ENCODE measurements at regions not wholly inside any gene's neighbourhood (a gene's known extent, or its start where the extent isn't known, plus 50 kb on each side); places are given as distances from the start of the nearest gene placed in this dataset.

DNA sequence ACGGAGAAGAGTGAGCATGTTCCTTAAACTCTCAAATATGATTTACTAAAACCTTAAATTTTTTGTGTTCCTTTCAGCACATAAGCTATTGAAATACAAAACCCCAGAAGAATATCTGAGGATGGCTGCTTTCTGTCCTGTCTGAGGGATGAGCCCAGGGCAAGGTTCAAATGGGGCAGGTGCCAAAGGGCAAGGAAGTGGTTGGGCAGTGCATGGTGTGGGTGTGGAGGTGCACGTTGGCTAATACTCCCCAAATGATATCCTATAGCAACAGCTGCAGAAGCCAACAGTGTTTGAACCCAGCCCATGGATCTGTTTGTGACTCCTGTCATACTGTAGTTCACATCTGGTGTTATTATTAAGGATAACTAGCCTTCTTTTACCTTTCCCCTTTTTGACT, 183.0 kb downstream of the CDCA7 start:
- H3K9me3 Mint-ChIP-seq = no peaks in the 10 kb centered on the region
- no peak overlapping the region for H3K4me3 Mint-ChIP-seq
- no peak overlapping the region for H3K27ac Mint-ChIP-seq
- H3K4me1 Mint-ChIP-seq (ENCODE audit: low read depth) = no peaks in the 10 kb centered on the region
- H3K36me3 Mint-ChIP-seq (ENCODE audit: low read depth) = no peaks in the 10 kb centered on the region
- no peak for DNase-seq (ENCODE audit: low spot score)
- intact Hi-C loops (cut with micrococcal nuclease) = no loop called here
- peaks cover 5% of the 10 kb centered on the region for H3K27me3 Mint-ChIP-seq (ENCODE audit: insufficient read depth)

DNA sequence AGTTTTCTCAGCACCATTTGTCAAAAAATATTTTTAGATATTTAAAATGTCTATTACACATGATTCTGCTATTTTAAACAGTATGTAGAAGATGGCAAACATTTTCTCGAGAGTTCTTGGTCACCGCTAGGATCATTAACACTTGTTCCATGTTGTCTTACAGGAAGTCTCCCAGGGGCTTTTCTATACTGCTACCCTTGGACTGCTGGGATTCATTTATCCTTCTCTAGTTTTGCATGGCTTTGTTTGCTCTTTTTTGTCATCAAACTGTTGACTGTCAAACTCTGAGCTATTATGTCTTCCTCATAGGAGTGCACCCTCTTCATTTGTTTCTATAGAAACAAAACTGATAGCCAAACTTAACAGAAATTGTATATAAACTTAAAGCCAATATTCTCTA, 184.9 kb downstream of the CDCA7 start:
- DNase-seq (ENCODE audit: low spot score) = no peak
- intact Hi-C loops (cut with micrococcal nuclease) = no loop called here
- Mint-ChIP-seq H3K36me3 (ENCODE audit: low read depth) (no peaks in the 10 kb centered on the region), H3K4me1 (ENCODE audit: low read depth) (no peaks in the 10 kb centered on the region), H3K4me3 (no peak overlapping the region), H3K27me3 (ENCODE audit: insufficient read depth) (peaks cover 10% of the 10 kb centered on the region), H3K9me3 (no peaks in the 10 kb centered on the region), H3K27ac (no peak overlapping the region)

DNA sequence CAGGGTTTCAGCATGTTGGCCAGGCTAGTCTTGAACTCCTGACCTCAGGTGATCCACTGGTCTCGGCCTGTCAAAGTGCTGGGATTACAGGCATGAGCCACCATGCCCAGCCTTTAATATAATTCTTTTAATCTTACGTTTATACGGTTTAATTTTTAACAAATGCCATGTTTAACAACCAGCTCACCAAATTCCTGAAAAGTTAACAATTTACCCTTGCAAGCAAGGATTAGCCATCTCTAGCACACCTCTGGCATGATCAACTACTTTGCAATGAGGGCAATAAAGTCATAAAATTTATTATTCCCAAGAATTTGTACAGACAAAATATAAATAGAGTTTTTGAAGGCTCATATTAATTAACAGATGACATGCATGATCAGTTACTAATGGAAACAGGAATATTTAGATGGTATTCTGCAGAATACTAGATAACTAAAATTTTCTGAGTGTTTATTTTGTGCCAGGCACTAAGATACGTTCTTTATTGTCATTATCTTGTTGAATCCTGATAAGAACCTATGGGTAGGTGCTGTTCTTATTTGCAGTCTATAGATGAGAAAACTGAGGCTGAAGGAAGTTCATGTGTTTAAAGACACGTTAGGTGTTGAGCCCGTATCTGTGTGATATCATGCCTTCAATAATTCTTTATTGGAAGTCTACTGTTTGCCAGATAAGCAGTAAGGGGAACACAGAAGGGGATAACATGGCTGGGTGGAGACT, 190.1 kb downstream of the CDCA7 start:
- Mint-ChIP-seq H3K27me3 (ENCODE audit: insufficient read depth) (peaks cover 13% of the 10 kb centered on the region), H3K4me1 (ENCODE audit: low read depth) (no peaks in the 10 kb centered on the region), H3K4me3 (no peak overlapping the region), H3K9me3 (no peaks in the 10 kb centered on the region), H3K36me3 (ENCODE audit: low read depth) (no peaks in the 10 kb centered on the region), H3K27ac (no peak overlapping the region)
- intact Hi-C loops (cut with micrococcal nuclease) = no loop called here
- no peak for DNase-seq (ENCODE audit: low spot score)

DNA sequence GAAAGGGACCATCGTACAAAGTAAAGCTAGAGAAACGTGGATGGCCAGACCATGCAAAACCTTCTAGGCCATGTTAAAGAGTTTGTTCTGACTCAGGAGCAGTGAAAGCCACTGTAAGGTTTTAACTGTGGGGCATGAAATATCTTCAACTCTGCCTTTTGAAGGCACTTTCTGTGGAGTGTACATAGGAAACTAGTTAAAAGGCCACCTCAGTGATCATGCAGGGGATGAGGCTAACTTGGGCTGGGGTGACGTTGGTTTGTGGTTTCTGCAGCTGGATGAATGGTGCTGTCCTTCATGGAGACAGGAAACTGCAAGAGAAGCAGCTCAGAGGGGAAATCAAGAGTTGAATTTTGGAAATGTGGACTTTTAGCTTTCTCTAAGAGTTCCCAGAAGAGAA, 190.7 kb downstream of the CDCA7 start:
- intact Hi-C loops (cut with micrococcal nuclease) = no loop called here
- H3K27me3 Mint-ChIP-seq (ENCODE audit: insufficient read depth) = peaks cover 10% of the 10 kb centered on the region
- H3K27ac Mint-ChIP-seq = no peak overlapping the region
- H3K36me3 Mint-ChIP-seq (ENCODE audit: low read depth) = no peaks in the 10 kb centered on the region
- H3K4me3 Mint-ChIP-seq = no peak overlapping the region
- no peaks in the 10 kb centered on the region for H3K4me1 Mint-ChIP-seq (ENCODE audit: low read depth)
- H3K9me3 Mint-ChIP-seq = no peaks in the 10 kb centered on the region
- DNase-seq (ENCODE audit: low spot score) = no peak

DNA sequence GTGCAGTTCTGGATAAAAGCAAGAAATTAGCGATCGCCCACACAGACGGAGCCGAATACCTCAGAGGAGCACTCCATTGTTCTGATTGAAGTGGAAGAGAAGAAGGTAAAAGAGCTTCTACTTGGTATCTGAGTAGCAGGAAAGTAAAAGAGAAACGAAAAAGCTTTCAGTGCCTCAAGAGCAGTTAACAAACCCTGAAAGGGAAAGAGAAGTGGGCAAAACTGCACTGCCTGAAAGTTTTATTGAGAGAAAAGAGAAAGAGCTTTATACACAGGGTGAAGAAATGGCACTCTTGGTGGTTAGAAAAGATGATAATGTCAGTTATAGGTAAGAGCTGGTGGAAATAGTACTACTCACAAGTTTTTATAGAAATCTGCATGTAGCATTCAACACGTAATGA, 192.8 kb downstream of the CDCA7 start:
- H3K27me3 Mint-ChIP-seq (ENCODE audit: insufficient read depth) = peaks cover 10% of the 10 kb centered on the region
- H3K9me3 Mint-ChIP-seq = no peaks in the 10 kb centered on the region
- DNase-seq (ENCODE audit: low spot score) = no peak
- H3K27ac Mint-ChIP-seq = no peak overlapping the region
- no peaks in the 10 kb centered on the region for H3K36me3 Mint-ChIP-seq (ENCODE audit: low read depth)
- no peaks in the 10 kb centered on the region for H3K4me1 Mint-ChIP-seq (ENCODE audit: low read depth)
- no peak overlapping the region for H3K4me3 Mint-ChIP-seq
- intact Hi-C loops (cut with micrococcal nuclease) = no loop called here

DNA sequence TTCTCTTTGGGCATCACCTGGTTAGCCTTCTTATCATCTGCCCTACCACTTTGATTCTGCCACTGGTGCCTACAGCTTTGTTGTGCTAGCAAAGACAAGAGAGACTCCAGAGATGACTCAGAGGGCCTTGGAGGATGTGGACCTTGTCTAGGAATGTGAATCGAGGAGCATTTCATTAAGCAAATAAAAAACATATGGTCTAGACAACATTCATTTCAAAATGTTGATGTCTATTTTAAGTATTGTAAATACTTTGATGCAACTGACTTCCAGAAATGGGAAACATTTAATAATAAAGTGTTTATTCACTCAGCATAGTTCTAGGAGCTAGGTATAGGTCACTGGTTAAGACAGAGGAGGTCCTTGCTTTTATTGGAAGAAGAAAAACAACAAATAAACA, 195.5 kb downstream of the CDCA7 start:
- no peak overlapping the region for H3K4me3 Mint-ChIP-seq
- H3K4me1 Mint-ChIP-seq (ENCODE audit: low read depth) = no peaks in the 10 kb centered on the region
- H3K27ac Mint-ChIP-seq = no peak overlapping the region
- peaks cover 9% of the 10 kb centered on the region for H3K27me3 Mint-ChIP-seq (ENCODE audit: insufficient read depth)
- H3K36me3 Mint-ChIP-seq (ENCODE audit: low read depth) = no peaks in the 10 kb centered on the region
- no peaks in the 10 kb centered on the region for H3K9me3 Mint-ChIP-seq
- intact Hi-C loops (cut with micrococcal nuclease) = no loop called here
- DNase-seq (ENCODE audit: low spot score) = no peak

DNA sequence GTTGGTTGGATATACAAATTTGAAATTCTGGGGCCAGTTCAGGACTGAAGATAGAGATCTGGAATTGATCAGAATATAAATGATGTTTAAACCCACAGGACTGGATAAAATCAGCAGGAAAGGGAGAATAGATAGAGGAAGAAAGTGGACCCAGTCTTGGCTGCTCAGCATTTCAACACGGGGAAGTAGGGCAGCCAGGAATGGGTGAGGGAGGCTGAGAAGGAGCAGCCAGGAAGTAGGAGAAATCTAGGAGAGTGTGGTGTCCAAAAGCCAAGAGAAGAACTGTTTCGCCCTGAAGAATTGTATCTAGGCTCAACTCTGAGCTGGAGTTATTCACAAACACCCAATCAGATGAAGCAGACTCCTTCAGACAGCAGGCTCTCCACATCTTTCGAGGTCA, 197.9 kb downstream of the CDCA7 start:
- Mint-ChIP-seq H3K4me3 (no peak overlapping the region), H3K4me1 (ENCODE audit: low read depth) (no peaks in the 10 kb centered on the region), H3K36me3 (ENCODE audit: low read depth) (no peaks in the 10 kb centered on the region), H3K27me3 (ENCODE audit: insufficient read depth) (peaks cover 9% of the 10 kb centered on the region), H3K27ac (no peak overlapping the region), H3K9me3 (no peaks in the 10 kb centered on the region)
- DNase-seq (ENCODE audit: low spot score) = no peak
- intact Hi-C loops (cut with micrococcal nuclease) = no loop called here

DNA sequence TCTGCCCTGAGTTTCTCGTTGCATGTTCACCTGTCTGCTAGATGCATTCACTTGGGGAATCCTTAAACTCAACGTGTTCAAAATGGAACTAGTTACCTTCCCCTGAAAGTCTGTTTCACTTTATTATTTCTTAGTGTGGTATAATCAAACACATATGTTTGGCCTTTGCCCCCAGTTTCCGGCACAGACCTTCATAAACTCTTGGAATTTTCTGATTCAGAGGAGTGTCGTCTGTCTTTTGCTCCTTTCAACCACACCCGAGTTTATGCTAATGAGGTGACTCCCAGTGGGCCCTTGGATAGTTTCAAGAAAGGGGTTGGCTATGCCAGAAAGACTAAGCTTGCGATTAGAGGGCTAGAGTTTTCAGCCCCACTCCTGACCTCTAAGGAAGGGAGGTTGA, 198.9 kb downstream of the CDCA7 start:
- Mint-ChIP-seq H3K27me3 (ENCODE audit: insufficient read depth) (peaks cover 10% of the 10 kb centered on the region), H3K9me3 (no peaks in the 10 kb centered on the region), H3K4me3 (no peak overlapping the region), H3K4me1 (ENCODE audit: low read depth) (no peaks in the 10 kb centered on the region), H3K27ac (no peak overlapping the region), H3K36me3 (ENCODE audit: low read depth) (no peaks in the 10 kb centered on the region)
- DNase-seq (ENCODE audit: low spot score) = no peak
- intact Hi-C loops (cut with micrococcal nuclease) = no loop called here

DNA sequence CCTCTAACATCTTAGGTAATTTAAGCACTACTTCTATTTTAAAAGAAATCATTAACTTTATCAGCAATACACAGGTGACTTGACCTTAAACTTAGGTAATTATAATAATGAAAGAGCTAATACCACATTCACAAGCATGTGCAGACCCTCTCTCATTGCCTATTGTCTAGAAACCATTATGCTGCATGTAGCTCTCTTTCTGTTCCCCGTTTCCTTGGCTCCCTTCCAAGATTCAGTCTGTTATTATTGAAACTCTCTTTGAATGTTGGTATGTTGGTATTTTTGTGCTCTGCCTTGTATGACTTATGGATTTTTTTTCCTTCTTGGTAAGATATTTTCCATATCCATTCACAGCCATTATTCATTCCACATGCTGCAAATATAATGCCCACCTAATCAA, 201.2 kb downstream of the CDCA7 start:
- peaks cover 9% of the 10 kb centered on the region for H3K27me3 Mint-ChIP-seq (ENCODE audit: insufficient read depth)
- no peaks in the 10 kb centered on the region for H3K9me3 Mint-ChIP-seq
- no peaks in the 10 kb centered on the region for H3K4me1 Mint-ChIP-seq (ENCODE audit: low read depth)
- intact Hi-C loops (cut with micrococcal nuclease) = no loop called here
- no peaks in the 10 kb centered on the region for H3K36me3 Mint-ChIP-seq (ENCODE audit: low read depth)
- DNase-seq (ENCODE audit: low spot score) = no peak
- no peak overlapping the region for H3K27ac Mint-ChIP-seq
- H3K4me3 Mint-ChIP-seq = no peak overlapping the region

DNA sequence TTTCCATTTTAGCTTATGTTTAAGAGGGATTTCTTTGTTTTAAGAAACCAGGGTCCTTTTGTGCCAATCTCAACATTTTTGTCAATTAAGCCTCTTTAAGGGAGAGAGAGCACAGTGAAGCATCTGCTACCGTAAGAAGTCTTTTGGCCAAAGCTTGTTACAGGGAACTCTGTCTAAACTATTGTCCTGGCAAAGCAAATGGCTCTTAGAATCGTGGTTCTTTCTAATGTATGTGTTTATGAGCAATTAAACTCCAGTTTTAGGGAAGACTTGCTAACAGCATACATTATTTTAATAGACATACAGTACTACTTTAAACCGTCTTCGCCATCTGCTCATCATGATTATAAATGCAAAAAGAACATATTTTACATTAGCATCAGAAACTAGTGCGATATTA, 202.1 kb downstream of the CDCA7 start:
- intact Hi-C loops (cut with micrococcal nuclease) = no loop called here
- Mint-ChIP-seq H3K36me3 (ENCODE audit: low read depth) (no peaks in the 10 kb centered on the region), H3K4me1 (ENCODE audit: low read depth) (no peaks in the 10 kb centered on the region), H3K4me3 (no peak overlapping the region), H3K9me3 (no peaks in the 10 kb centered on the region), H3K27ac (no peak overlapping the region), H3K27me3 (ENCODE audit: insufficient read depth) (peaks cover 9% of the 10 kb centered on the region)
- DNase-seq (ENCODE audit: low spot score) = no peak

DNA sequence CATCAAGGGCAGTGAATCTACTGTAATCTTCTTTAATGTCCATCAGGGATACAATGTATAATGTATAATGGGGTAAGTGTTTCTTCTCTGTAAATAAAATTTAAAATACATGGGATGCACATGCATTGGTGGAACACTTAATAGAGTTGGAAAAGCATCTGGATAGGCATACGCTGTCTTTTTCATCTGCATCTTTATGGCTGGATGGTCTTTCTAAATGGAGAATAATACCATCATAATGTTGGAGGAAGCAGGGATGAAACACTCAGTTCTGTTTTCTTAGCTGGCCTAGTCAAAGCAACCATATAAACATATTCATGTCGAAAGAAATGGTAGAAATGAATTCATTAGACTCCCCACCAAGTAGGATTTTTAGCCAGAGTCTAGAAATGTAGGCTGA, 202.8 kb downstream of the CDCA7 start:
- Mint-ChIP-seq H3K27ac (no peak overlapping the region), H3K4me3 (no peak overlapping the region), H3K9me3 (no peaks in the 10 kb centered on the region), H3K36me3 (ENCODE audit: low read depth) (no peaks in the 10 kb centered on the region), H3K4me1 (ENCODE audit: low read depth) (no peaks in the 10 kb centered on the region), H3K27me3 (ENCODE audit: insufficient read depth) (peaks cover 9% of the 10 kb centered on the region)
- DNase-seq (ENCODE audit: low spot score) = no peak
- intact Hi-C loops (cut with micrococcal nuclease) = no loop called here

DNA sequence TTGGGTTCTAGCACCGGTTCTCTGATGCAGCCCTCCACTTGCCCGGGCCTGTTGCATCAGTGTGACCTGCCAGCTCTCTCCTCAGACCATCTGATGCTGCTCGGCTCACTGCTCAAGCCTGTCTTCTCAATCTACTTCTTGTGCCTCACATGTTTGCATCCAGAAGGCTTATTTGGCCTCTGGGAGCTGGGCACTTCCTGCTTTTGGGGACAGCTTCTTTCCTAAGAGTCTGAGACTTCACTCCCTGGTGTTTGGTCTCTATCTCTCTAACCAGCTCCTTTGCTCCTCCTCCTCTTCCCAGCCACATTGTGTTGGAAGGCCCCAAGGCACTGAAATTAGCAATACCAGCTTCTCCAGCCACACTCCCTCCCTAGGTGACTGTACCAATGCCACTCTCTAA, 212.8 kb downstream of the CDCA7 start:
- no peak for DNase-seq (ENCODE audit: low spot score)
- H3K36me3 Mint-ChIP-seq (ENCODE audit: low read depth) = no peaks in the 10 kb centered on the region
- intact Hi-C loops (cut with micrococcal nuclease) = no loop called here
- no peaks in the 10 kb centered on the region for H3K9me3 Mint-ChIP-seq
- no peak overlapping the region for H3K4me3 Mint-ChIP-seq
- H3K4me1 Mint-ChIP-seq (ENCODE audit: low read depth) = peaks cover 5% of the 10 kb centered on the region
- no peak overlapping the region for H3K27ac Mint-ChIP-seq
- peaks cover 25% of the 10 kb centered on the region for H3K27me3 Mint-ChIP-seq (ENCODE audit: insufficient read depth)

DNA sequence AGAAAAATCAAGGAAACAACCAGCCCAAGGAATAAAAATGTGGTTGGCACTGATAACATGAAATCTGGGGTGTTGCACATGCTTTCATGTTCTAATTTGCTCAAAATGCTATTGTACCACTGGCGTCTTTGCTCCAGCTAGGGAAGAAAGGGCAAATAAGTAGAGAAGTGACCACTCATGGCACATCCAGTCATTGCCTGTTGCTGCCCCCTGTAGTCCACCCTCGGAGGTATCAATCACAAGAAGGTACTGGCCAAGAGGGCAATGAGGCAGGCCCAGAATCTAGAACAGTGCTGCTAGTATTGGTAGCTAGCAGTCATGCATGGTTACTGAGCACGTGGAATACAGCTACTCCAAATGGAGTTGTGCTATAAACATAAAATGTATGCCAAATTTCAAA, 213.4 kb downstream of the CDCA7 start:
- DNase-seq (ENCODE audit: low spot score) = no peak
- intact Hi-C loops (cut with micrococcal nuclease) = no loop called here
- H3K36me3 Mint-ChIP-seq (ENCODE audit: low read depth) = no peaks in the 10 kb centered on the region
- H3K9me3 Mint-ChIP-seq = no peaks in the 10 kb centered on the region
- H3K27ac Mint-ChIP-seq = no peak overlapping the region
- no peak overlapping the region for H3K4me3 Mint-ChIP-seq
- H3K4me1 Mint-ChIP-seq (ENCODE audit: low read depth) = peaks cover 5% of the 10 kb centered on the region
- H3K27me3 Mint-ChIP-seq (ENCODE audit: insufficient read depth) = peaks cover 25% of the 10 kb centered on the region

Data from activated T-helper 1 cell treated with anti-CD3 and anti-CD28 coated beads, Interleukin-12 subunit alpha, Interleukin-12 subunit beta, Interleukin-2, Interleukin-4 antibody, amounts not matched to agents 30 ng/mL and 10 ng/mL and 1 ng/mL, durations not matched to agents 14 hours and 24 hours and 36 hours (primary cell).